Renal cortex interstitium (tissue), 11 donors: ENCODE measurements at regions not wholly inside any gene's neighbourhood (a gene's known extent, or its start where the extent isn't known, plus 50 kb on each side); places are given as distances from the start of the nearest gene placed in this dataset.

Experiments used
- DNase-seq, 11 donors: peaks; one replicate each; pipeline ENCODE4 v3.0.0-alpha.2; 2013; ENCODE audit warnings: low read depth in 9 of 11, low spot score in 4 of 11; ENCODE audit errors: extremely low read depth in 1 of 11

- no peak for DNase-seq
Observed at GRCh38 chr17:79233916-79234551, 159.4 kb downstream of the ENGASE start.

- no peak for DNase-seq
Observed at GRCh38 chr17:79232957-79233356, 158.3 kb downstream of the ENGASE start.

GRCh38 chr17:79231766-79232287 lies 157.2 kb downstream of the ENGASE start:
- no peak for DNase-seq

- DNase-seq, result no peak
Observed at GRCh38 chr17:79230576-79230975, 156.0 kb downstream of the ENGASE start.

- DNase-seq, result no peak
Observed at GRCh38 chr17:79226037-79226436, 151.4 kb downstream of the ENGASE start.

GRCh38 chr17:79224903-79225302 lies 150.3 kb downstream of the ENGASE start:
- DNase-seq, result no peak

- no peak for DNase-seq
Observed at GRCh38 chr17:79224476-79224875, 149.9 kb downstream of the ENGASE start.

- no peak for DNase-seq
Observed at GRCh38 chr17:79223953-79224352, 149.3 kb downstream of the ENGASE start.

- DNase-seq, result no peak
Observed at GRCh38 chr17:79223471-79223870, 148.8 kb downstream of the ENGASE start.

- no peak for DNase-seq
Observed at GRCh38 chr17:79221597-79221996, 147.0 kb downstream of the ENGASE start.

- no peak for DNase-seq
Observed at GRCh38 chr17:79220713-79221291, 146.2 kb downstream of the ENGASE start.

- DNase-seq, result no peak
Observed at GRCh38 chr17:79220201-79220712, 145.6 kb downstream of the ENGASE start.

- DNase-seq, result no peak
Observed at GRCh38 chr17:79219208-79219935, 144.7 kb downstream of the ENGASE start.

GRCh38 chr17:79218825-79219200 lies 144.2 kb downstream of the ENGASE start:
- DNase-seq, result no peak

GRCh38 chr17:79218175-79218824 lies 143.7 kb downstream of the ENGASE start:
- DNase-seq, result no peak

- no peak for DNase-seq
Observed at GRCh38 chr17:79217473-79218135, 143.0 kb downstream of the ENGASE start.

GRCh38 chr17:79216826-79217225 lies 142.2 kb downstream of the ENGASE start:
- DNase-seq, result no peak

- DNase-seq, result no peak
Observed at GRCh38 chr17:79216391-79216790, 141.8 kb downstream of the ENGASE start.

GRCh38 chr17:79215631-79216030 lies 141.0 kb downstream of the ENGASE start:
- no peak for DNase-seq
